ENCODE measurements at regions not wholly inside any gene's neighbourhood (a gene's known extent, or its start where the extent isn't known, plus 50 kb on each side); places are given as distances from the start of the nearest gene placed in this dataset.

DNA sequence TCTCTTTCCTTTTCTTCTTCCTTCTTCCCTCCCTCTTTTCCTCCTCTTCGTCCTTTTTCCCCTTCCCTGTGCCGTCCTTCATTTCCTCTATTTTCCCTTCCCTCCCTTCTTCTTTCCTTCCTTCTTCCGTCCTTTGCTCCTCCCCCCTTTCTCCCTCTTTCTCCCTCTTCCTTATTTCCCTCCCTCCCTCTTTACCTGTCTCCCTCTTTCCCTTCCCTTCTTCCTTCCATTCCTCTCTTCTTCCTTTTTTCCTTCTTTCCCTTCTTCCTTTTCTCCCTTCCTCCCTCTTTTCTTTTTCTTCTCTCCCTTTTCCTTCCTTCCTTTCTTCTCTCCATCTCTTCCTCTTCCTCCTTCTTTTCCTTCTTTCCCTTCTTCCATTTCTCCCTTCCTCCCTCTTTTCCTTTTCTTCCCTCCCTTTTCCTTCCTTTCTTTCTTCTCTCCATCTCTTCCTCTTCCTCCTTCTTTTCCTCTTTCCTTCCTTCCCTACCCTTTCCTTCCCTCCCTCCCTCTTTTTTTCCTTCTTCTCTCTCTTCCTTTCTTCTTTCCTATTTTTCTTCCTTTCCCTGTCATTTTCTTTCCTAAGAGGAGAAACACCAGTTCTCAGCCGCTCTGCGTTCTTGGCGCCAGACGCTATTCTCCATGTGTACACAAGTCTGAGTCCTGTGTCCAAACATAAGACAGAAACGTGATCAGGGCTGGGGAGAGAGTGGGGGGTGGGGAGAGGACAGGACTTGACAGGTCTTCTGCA is 597.1 kb downstream of the MID1IP1 start:
- TF ChIP-seq POLR2A (IDR thresholded peaks at IDR 0.05): no peak
- peak in 1 of 4 donors; percentile 27 for TF ChIP-seq POLR2AphosphoS5 (IDR thresholded peaks at IDR 0.05)
- intact Hi-C loops (cut with DNase I): no loop called here
- Histone ChIP-seq H3K4me1 (peaks cover 0 to 11% (median 2%) of the 10 kb centered on the region in 4 donors), H3K27me3 (no peaks in the 10 kb centered on the region), H3K27ac (peak overlapping the region in 1 of 4 donors; percentile 50), H3K36me3 (no peaks in the 10 kb centered on the region), H3K9me3 (no peaks in the 10 kb centered on the region), H3K4me3 (no peak overlapping the region)
- no peak for DNase-seq
- WGBS, 2 donors: 20 to 50% methylated on average over 8 of the region's 8 CpGs

DNA sequence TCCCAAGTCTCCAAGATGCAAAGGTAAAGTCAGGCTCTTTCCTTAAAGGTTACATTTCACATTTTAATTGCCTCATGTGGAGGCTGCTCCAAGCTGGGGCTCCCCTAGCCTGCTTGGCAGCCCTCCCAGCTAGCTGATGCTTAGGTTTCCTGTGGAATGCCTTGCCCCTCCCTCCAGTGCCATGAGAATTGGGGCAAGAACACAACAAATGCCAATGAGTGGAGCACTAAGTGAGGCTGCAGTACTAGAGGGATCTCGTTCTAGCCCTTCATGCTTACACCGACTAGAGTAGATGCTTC is 597.7 kb downstream of the MID1IP1 start:
- H3K27ac ChIP-seq: peak overlapping the region in 2 of 4 donors; percentile 13 to 50
- intact Hi-C loops (cut with DNase I): no loop called here
- no peaks in the 10 kb centered on the region for H3K36me3 ChIP-seq
- no peak for DNase-seq
- H3K4me1 ChIP-seq: peaks cover 0 to 11% (median 2%) of the 10 kb centered on the region in 4 donors
- no peak for TF ChIP-seq POLR2AphosphoS5 (IDR thresholded peaks at IDR 0.05)
- TF ChIP-seq, protein P1, sequence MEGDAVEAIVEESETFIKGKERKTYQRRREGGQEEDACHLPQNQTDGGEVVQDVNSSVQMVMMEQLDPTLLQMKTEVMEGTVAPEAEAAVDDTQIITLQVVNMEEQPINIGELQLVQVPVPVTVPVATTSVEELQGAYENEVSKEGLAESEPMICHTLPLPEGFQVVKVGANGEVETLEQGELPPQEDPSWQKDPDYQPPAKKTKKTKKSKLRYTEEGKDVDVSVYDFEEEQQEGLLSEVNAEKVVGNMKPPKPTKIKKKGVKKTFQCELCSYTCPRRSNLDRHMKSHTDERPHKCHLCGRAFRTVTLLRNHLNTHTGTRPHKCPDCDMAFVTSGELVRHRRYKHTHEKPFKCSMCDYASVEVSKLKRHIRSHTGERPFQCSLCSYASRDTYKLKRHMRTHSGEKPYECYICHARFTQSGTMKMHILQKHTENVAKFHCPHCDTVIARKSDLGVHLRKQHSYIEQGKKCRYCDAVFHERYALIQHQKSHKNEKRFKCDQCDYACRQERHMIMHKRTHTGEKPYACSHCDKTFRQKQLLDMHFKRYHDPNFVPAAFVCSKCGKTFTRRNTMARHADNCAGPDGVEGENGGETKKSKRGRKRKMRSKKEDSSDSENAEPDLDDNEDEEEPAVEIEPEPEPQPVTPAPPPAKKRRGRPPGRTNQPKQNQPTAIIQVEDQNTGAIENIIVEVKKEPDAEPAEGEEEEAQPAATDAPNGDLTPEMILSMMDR (IDR thresholded peaks at IDR 0.05): no peak
- no peak for TF ChIP-seq POLR2A (IDR thresholded peaks at IDR 0.05)
- TF ChIP-seq EP300 (IDR thresholded peaks at IDR 0.05): no peak
- no peak overlapping the region for H3K4me3 ChIP-seq
- H3K27me3 ChIP-seq: no peaks in the 10 kb centered on the region
- H3K9me3 ChIP-seq: no peaks in the 10 kb centered on the region
- WGBS, 2 donors: 60 to 78% methylated on average over 2 of the region's 2 CpGs

DNA sequence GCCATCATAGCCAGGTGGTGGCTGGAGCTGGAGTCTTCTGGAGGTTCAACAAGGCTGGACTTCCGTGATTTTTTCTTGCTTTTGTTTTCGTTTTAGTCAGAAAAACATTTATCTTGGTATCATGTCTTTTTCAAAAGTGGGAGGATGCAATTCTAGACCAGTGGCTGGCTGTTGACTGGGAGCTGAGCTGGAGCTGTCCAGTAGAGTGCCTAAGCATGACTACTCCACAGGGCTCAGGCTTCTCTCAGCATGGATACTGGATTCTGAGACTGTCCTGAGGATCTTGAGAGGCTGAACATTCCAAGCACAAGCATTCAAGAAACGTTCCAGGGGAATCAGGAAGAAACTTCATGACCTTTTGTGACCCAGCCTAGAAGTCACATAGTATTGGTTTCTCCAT is 598.1 kb downstream of the MID1IP1 start:
- DNase-seq: no peak
- Histone ChIP-seq H3K4me3 (no peak overlapping the region), H3K9me3 (no peaks in the 10 kb centered on the region), H3K27me3 (no peaks in the 10 kb centered on the region), H3K36me3 (no peaks in the 10 kb centered on the region), H3K4me1 (peaks cover 0 to 11% (median 2%) of the 10 kb centered on the region in 4 donors), H3K27ac (peak overlapping the region in 1 of 4 donors; percentile 13)
- TF ChIP-seq POLR2AphosphoS5 (IDR thresholded peaks at IDR 0.05): no peak
- no peak for TF ChIP-seq EP300 (IDR thresholded peaks at IDR 0.05)
- no peak for TF ChIP-seq POLR2A (IDR thresholded peaks at IDR 0.05)
- TF ChIP-seq, protein P1 (IDR thresholded peaks at IDR 0.05): no peak
- WGBS, 2 donors: 25 to 47% methylated on average over 3 of the region's 3 CpGs
- intact Hi-C loops (cut with DNase I): no loop called here

DNA sequence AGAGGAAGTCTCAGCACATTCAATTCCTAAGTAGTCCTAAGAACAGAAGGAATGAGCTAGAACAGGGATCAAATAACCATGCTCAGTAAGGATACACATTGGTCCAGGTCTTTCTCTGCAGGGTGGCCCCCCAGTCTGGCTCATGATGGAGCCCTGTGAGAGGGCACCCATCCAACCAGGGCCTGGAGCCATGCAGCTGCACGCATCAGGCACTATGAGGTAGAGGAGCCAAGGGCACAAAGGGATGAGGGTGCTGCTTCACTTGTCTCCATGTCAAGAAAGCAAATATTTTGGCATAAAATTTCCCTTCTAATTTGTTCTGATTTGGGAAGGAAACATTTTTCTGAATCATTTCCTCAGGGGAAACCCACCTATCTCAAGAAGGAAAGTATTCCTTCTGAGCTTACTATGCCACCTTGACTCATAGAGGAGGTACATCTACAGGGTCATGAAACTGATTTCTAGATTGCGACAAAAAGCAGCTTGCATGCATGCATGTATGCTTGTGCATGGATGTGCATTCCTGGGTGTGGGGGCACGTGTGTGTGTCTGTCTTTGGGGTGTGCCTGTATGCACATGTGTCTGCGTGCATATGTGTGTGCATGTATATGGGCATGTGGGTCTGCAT is 600.3 kb downstream of the MID1IP1 start:
- H3K36me3 ChIP-seq: no peaks in the 10 kb centered on the region
- H3K4me3 ChIP-seq: no peak overlapping the region
- H3K27ac ChIP-seq: no peak overlapping the region
- TF ChIP-seq POLR2AphosphoS5 (IDR thresholded peaks at IDR 0.05) (no peak), POLR2A (IDR thresholded peaks at IDR 0.05) (no peak), EP300 (IDR thresholded peaks at IDR 0.05) (no peak)
- TF ChIP-seq, protein P1 (IDR thresholded peaks at IDR 0.05): no peak
- H3K4me1 ChIP-seq: peaks cover 0 to 11% (median 2%) of the 10 kb centered on the region in 4 donors
- WGBS, 2 donors: 93% methylated on average over 4 of the region's 4 CpGs
- H3K9me3 ChIP-seq: no peaks in the 10 kb centered on the region
- intact Hi-C loops (cut with DNase I): no loop called here
- H3K27me3 ChIP-seq: no peaks in the 10 kb centered on the region
- DNase-seq: no peak

DNA sequence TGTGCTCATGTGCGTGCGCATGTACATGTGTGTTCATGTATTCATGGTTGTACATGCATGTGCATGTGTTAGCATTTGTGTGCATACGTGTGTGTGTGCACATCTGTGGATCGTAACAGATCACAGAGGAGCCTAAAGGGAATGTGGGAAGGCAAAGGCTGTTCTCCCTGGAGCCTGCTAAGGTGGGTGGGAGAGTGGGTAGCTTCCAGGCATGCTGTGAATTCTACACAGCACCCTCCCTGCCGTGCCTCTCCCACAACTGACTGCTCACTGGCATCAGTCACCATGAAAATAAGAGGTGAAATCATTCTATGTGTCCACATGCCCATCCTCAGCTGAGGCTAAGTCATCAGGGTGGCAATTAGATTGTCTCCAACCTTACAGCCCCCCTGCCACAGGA is 600.9 kb downstream of the MID1IP1 start:
- intact Hi-C loops (cut with DNase I): no loop called here
- no peaks in the 10 kb centered on the region for H3K9me3 ChIP-seq
- H3K27me3 ChIP-seq: no peaks in the 10 kb centered on the region
- H3K4me3 ChIP-seq: no peak overlapping the region
- H3K27ac ChIP-seq: no peak overlapping the region
- DNase-seq: no peak
- 97% methylated on average over 5 of the region's 5 CpGs for WGBS, 2 donors
- H3K4me1 ChIP-seq: peaks cover 0 to 11% (median 2%) of the 10 kb centered on the region in 4 donors
- H3K36me3 ChIP-seq: no peaks in the 10 kb centered on the region
- no peak for TF ChIP-seq POLR2AphosphoS5 (IDR thresholded peaks at IDR 0.05)
- TF ChIP-seq POLR2A (IDR thresholded peaks at IDR 0.05): no peak
- no peak for TF ChIP-seq EP300 (IDR thresholded peaks at IDR 0.05)
- TF ChIP-seq, protein P1 (IDR thresholded peaks at IDR 0.05): no peak
